ENCODE measurements at regions not wholly inside any gene's neighbourhood (a gene's known extent, or its start where the extent isn't known, plus 50 kb on each side); places are given as distances from the start of the nearest gene placed in this dataset.

DNA sequence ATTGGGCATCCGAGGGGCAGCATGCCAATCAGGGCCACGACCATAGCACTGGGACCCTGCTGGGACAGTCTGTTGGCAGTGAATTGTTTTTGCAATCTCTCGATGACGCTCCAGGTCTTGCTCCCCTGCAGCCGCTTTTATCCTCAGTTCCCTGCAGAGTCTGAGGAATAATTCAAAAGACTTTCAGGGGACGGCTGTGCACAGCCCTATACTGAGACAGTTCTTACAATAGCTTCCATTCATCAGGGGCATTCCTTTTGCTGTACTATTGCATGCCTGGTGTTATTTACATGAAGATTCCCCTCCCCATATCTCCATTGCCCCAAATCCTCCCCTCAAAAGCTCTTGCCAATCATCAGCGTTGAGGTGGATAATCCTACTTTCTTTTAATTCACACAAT lies 163.3 kb upstream of the WWC1 start:
- Histone ChIP-seq H3K27ac (ENCODE audit: poor library complexity, severe bottlenecking) (no peak overlapping the region), H3K27me3 (ENCODE audit: insufficient read depth, poor library complexity, severe bottlenecking) (peaks cover 8% of the 10 kb centered on the region), H3K36me3 (ENCODE audit: low read depth) (no peaks in the 10 kb centered on the region), H3K4me1 (ENCODE audit: insufficient read depth, poor library complexity, severe bottlenecking) (no peaks in the 10 kb centered on the region), H3K9me3 (ENCODE audit: severe bottlenecking) (no peaks in the 10 kb centered on the region), H3K4me3 (ENCODE audit: severe bottlenecking) (no peak overlapping the region)
- no peak for ATAC-seq (ENCODE audit: low read depth)
- no peak for DNase-seq (ENCODE audit: low spot score)
- TF ChIP-seq, protein P1, sequence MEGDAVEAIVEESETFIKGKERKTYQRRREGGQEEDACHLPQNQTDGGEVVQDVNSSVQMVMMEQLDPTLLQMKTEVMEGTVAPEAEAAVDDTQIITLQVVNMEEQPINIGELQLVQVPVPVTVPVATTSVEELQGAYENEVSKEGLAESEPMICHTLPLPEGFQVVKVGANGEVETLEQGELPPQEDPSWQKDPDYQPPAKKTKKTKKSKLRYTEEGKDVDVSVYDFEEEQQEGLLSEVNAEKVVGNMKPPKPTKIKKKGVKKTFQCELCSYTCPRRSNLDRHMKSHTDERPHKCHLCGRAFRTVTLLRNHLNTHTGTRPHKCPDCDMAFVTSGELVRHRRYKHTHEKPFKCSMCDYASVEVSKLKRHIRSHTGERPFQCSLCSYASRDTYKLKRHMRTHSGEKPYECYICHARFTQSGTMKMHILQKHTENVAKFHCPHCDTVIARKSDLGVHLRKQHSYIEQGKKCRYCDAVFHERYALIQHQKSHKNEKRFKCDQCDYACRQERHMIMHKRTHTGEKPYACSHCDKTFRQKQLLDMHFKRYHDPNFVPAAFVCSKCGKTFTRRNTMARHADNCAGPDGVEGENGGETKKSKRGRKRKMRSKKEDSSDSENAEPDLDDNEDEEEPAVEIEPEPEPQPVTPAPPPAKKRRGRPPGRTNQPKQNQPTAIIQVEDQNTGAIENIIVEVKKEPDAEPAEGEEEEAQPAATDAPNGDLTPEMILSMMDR (IDR thresholded peaks at IDR 0.05; ENCODE audit: poor library complexity, severe bottlenecking): no peak

DNA sequence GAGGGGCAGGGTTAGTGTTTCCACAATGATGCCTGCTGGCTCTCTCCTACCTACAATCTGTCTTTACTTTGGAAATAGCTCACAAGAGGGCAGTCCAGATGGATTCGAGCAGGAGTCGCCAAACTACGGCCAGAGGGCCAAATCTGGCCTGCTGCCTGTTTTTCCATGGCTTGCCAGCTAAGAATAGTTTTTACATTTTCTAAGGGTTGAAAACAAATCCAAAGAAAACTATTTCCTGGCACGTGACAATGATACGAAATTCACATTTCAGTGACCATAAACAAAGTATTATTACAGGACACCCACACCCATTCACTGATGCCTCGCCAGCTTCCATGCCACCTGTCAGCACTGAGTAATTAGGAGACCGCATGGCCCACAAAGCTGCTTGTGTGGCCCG lies 162.9 kb upstream of the WWC1 start:
- H3K36me3 ChIP-seq (ENCODE audit: low read depth): no peaks in the 10 kb centered on the region
- TF ChIP-seq, protein P1 (IDR thresholded peaks at IDR 0.05; ENCODE audit: poor library complexity, severe bottlenecking): no peak
- DNase-seq (ENCODE audit: low spot score) (no peak), ATAC-seq (ENCODE audit: low read depth) (no peak)
- H3K4me3 ChIP-seq (ENCODE audit: severe bottlenecking): no peak overlapping the region
- no peak overlapping the region for H3K27ac ChIP-seq (ENCODE audit: poor library complexity, severe bottlenecking)
- H3K9me3 ChIP-seq (ENCODE audit: severe bottlenecking): no peaks in the 10 kb centered on the region
- peaks cover 8% of the 10 kb centered on the region for H3K27me3 ChIP-seq (ENCODE audit: insufficient read depth, poor library complexity, severe bottlenecking)
- no peaks in the 10 kb centered on the region for H3K4me1 ChIP-seq (ENCODE audit: insufficient read depth, poor library complexity, severe bottlenecking)

DNA sequence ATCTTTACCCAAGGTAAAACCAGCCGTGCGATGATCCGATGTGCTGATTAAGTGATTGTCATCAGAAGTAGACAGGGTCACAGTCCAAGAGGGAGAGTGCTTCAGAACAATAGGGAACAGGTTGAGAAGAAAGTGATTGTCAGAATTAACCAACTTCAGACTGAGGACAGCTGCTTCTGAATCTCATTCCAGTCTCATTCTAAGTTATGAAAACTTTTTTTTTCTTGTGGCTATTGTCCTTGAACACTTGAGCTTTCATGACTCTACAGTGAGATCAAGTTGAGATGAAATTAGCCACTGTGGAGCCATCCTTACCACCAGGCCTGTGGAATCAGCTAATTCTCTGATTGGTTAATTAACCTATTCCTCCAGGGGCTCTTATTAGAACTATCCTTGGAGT lies 159.9 kb upstream of the WWC1 start:
- Histone ChIP-seq H3K4me1 (ENCODE audit: insufficient read depth, poor library complexity, severe bottlenecking) (no peaks in the 10 kb centered on the region), H3K4me3 (ENCODE audit: severe bottlenecking) (no peak overlapping the region), H3K27ac (ENCODE audit: poor library complexity, severe bottlenecking) (no peak overlapping the region), H3K36me3 (ENCODE audit: low read depth) (no peaks in the 10 kb centered on the region), H3K27me3 (ENCODE audit: insufficient read depth, poor library complexity, severe bottlenecking) (peaks cover 8% of the 10 kb centered on the region), H3K9me3 (ENCODE audit: severe bottlenecking) (no peaks in the 10 kb centered on the region)
- DNase-seq (ENCODE audit: low spot score) (no peak), ATAC-seq (ENCODE audit: low read depth) (no peak)
- TF ChIP-seq, protein P1 (IDR thresholded peaks at IDR 0.05; ENCODE audit: poor library complexity, severe bottlenecking): no peak

GRCh38 chr5:168132241-168132641 lies 159.2 kb upstream of the WWC1 start:
- H3K27ac ChIP-seq (ENCODE audit: poor library complexity, severe bottlenecking): no peak overlapping the region
- no peaks in the 10 kb centered on the region for H3K4me1 ChIP-seq (ENCODE audit: insufficient read depth, poor library complexity, severe bottlenecking)
- no peaks in the 10 kb centered on the region for H3K9me3 ChIP-seq (ENCODE audit: severe bottlenecking)
- H3K36me3 ChIP-seq (ENCODE audit: low read depth): no peaks in the 10 kb centered on the region
- ATAC-seq (ENCODE audit: low read depth) (peak; percentile 19; the same call in 1 of the 3 replicates), DNase-seq (ENCODE audit: low spot score) (no peak)
- H3K27me3 ChIP-seq (ENCODE audit: insufficient read depth, poor library complexity, severe bottlenecking): peaks cover 8% of the 10 kb centered on the region
- TF ChIP-seq, protein P1 (IDR thresholded peaks at IDR 0.05; ENCODE audit: poor library complexity, severe bottlenecking): no peak
- no peak overlapping the region for H3K4me3 ChIP-seq (ENCODE audit: severe bottlenecking)

DNA sequence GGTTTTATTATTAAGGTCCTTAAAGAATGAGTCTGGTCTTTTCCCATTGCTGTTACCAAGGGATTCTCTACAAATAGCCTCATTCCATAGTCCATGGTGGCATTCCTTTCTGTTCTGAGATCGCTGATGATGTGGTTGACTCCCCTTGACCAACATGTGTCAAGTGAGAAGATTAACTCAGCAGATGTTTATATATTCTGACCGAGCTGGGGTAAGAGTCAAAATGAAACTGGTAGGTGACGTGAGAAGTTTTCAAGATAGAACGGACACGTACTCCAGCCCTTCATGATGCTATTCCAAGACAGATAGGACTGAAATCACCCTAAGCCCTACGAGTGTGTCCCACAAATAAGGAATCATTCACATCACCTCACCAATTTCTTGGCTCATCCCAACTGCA lies 155.5 kb upstream of the WWC1 start:
- Histone ChIP-seq H3K4me1 (ENCODE audit: insufficient read depth, poor library complexity, severe bottlenecking) (no peaks in the 10 kb centered on the region), H3K27ac (ENCODE audit: poor library complexity, severe bottlenecking) (no peak overlapping the region), H3K4me3 (ENCODE audit: severe bottlenecking) (no peak overlapping the region), H3K36me3 (ENCODE audit: low read depth) (no peaks in the 10 kb centered on the region), H3K27me3 (ENCODE audit: insufficient read depth, poor library complexity, severe bottlenecking) (no peaks in the 10 kb centered on the region), H3K9me3 (ENCODE audit: severe bottlenecking) (no peaks in the 10 kb centered on the region)
- TF ChIP-seq, protein P1 (IDR thresholded peaks at IDR 0.05; ENCODE audit: poor library complexity, severe bottlenecking): no peak
- no peak for DNase-seq (ENCODE audit: low spot score)
- ATAC-seq (ENCODE audit: low read depth): no peak
